ENCODE measurements at regions not wholly inside any gene's neighbourhood (a gene's known extent, or its start where the extent isn't known, plus 50 kb on each side); places are given as distances from the start of the nearest gene placed in this dataset.

GRCh38 chr5:73295447-73295846 is 122.5 kb downstream of the TMEM174 start:
- Histone ChIP-seq H3K4me3 (ENCODE audit: insufficient read depth, low read length) (no peak overlapping the region), H3K36me3 (ENCODE audit: insufficient read depth, low read length) (no peaks in the 10 kb centered on the region), H4K20me1 (ENCODE audit: insufficient read depth, low read length) (no peaks in the 10 kb centered on the region), H3K4me2 (ENCODE audit: insufficient read depth, low read length) (no peak overlapping the region), H2AFZ (ENCODE audit: low read length) (no peak overlapping the region), H3K27ac (ENCODE audit: low read depth, low read length) (no peak overlapping the region), H3K4me1 (ENCODE audit: insufficient read depth, low read length) (peaks cover 11% of the 10 kb centered on the region), H3K27me3 (ENCODE audit: insufficient read depth, low read length) (peaks cover 19% of the 10 kb centered on the region), H3K79me2 (ENCODE audit: insufficient read depth, low read length) (no peaks in the 10 kb centered on the region), H3K9me3 (ENCODE audit: low read depth, low read length) (no peaks in the 10 kb centered on the region)
- DNase-seq (ENCODE audit: insufficient read length, low spot score, missing footprints): no peak
- TF ChIP-seq, protein P1, sequence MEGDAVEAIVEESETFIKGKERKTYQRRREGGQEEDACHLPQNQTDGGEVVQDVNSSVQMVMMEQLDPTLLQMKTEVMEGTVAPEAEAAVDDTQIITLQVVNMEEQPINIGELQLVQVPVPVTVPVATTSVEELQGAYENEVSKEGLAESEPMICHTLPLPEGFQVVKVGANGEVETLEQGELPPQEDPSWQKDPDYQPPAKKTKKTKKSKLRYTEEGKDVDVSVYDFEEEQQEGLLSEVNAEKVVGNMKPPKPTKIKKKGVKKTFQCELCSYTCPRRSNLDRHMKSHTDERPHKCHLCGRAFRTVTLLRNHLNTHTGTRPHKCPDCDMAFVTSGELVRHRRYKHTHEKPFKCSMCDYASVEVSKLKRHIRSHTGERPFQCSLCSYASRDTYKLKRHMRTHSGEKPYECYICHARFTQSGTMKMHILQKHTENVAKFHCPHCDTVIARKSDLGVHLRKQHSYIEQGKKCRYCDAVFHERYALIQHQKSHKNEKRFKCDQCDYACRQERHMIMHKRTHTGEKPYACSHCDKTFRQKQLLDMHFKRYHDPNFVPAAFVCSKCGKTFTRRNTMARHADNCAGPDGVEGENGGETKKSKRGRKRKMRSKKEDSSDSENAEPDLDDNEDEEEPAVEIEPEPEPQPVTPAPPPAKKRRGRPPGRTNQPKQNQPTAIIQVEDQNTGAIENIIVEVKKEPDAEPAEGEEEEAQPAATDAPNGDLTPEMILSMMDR (IDR thresholded peaks at IDR 0.05; ENCODE audit: extremely low read depth, low read depth, low read length): no peak

GRCh38 chr5:73292816-73293459 is 119.9 kb downstream of the TMEM174 start:
- H3K4me3 ChIP-seq (ENCODE audit: insufficient read depth, low read length): no peak overlapping the region
- no peaks in the 10 kb centered on the region for H3K9me3 ChIP-seq (ENCODE audit: low read depth, low read length)
- no peak overlapping the region for H3K27ac ChIP-seq (ENCODE audit: low read depth, low read length)
- DNase-seq (ENCODE audit: insufficient read length, low spot score, missing footprints): no peak
- H3K36me3 ChIP-seq (ENCODE audit: insufficient read depth, low read length): no peaks in the 10 kb centered on the region
- peaks cover 7% of the 10 kb centered on the region for H3K4me1 ChIP-seq (ENCODE audit: insufficient read depth, low read length)
- TF ChIP-seq, protein P1 (IDR thresholded peaks at IDR 0.05; ENCODE audit: extremely low read depth, low read depth, low read length): no peak
- no peaks in the 10 kb centered on the region for H4K20me1 ChIP-seq (ENCODE audit: insufficient read depth, low read length)
- H3K79me2 ChIP-seq (ENCODE audit: insufficient read depth, low read length): no peaks in the 10 kb centered on the region
- peaks cover under 1% of the 10 kb centered on the region for H3K27me3 ChIP-seq (ENCODE audit: insufficient read depth, low read length)
- H3K4me2 ChIP-seq (ENCODE audit: insufficient read depth, low read length): no peak overlapping the region
- H2AFZ ChIP-seq (ENCODE audit: low read length): no peak overlapping the region

DNA sequence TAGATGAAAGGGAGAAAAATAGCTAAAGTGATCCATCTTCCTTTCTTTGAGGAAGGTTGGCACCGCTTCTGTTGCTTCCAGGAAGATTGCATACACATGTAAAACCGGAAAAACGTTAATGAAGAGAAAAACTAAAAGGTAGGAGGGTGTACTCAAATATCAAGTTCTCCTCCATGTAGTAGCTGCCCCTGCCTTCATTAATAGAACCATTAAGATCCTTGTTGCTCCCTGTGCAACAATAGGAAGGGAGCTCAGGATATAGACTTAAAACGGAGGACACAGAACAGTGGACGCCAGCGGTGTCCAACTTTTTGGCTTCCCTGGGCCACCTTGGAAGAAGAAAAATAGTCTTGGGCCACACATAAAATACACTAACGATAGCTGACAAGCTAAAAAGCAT is 118.9 kb downstream of the TMEM174 start:
- TF ChIP-seq, protein P1 (IDR thresholded peaks at IDR 0.05; ENCODE audit: extremely low read depth, low read depth, low read length): no peak
- H3K79me2 ChIP-seq (ENCODE audit: insufficient read depth, low read length): no peaks in the 10 kb centered on the region
- no peak overlapping the region for H3K4me2 ChIP-seq (ENCODE audit: insufficient read depth, low read length)
- no peaks in the 10 kb centered on the region for H4K20me1 ChIP-seq (ENCODE audit: insufficient read depth, low read length)
- no peaks in the 10 kb centered on the region for H3K9me3 ChIP-seq (ENCODE audit: low read depth, low read length)
- H2AFZ ChIP-seq (ENCODE audit: low read length): no peak overlapping the region
- H3K27me3 ChIP-seq (ENCODE audit: insufficient read depth, low read length): no peaks in the 10 kb centered on the region
- DNase-seq (ENCODE audit: insufficient read length, low spot score, missing footprints): no peak
- no peak overlapping the region for H3K27ac ChIP-seq (ENCODE audit: low read depth, low read length)
- no peaks in the 10 kb centered on the region for H3K36me3 ChIP-seq (ENCODE audit: insufficient read depth, low read length)
- peaks cover 4% of the 10 kb centered on the region for H3K4me1 ChIP-seq (ENCODE audit: insufficient read depth, low read length)
- no peak overlapping the region for H3K4me3 ChIP-seq (ENCODE audit: insufficient read depth, low read length)

DNA sequence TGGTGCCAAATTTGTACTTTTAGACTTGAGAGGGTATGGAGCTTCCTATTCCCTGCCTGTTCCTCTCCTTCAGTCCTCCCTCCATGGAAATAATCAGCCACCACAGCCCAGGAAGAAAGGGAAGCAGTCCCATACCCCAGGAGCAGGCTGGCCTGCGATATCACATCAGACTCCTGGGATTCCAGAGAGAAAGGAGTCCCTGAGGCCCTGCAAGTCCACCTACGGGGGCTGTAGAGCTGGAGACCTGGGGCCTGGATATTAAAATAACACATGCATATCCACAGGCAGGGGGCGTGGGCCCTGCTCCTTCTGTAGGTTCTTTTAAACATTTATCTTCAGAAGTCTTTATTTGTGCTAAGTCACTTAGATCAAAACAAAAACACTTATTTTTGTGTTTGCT is 117.2 kb downstream of the TMEM174 start:
- Histone ChIP-seq H2AFZ (ENCODE audit: low read length) (no peak overlapping the region), H3K27ac (ENCODE audit: low read depth, low read length) (no peak overlapping the region), H3K4me2 (ENCODE audit: insufficient read depth, low read length) (no peak overlapping the region), H3K9me3 (ENCODE audit: low read depth, low read length) (no peaks in the 10 kb centered on the region), H3K79me2 (ENCODE audit: insufficient read depth, low read length) (no peaks in the 10 kb centered on the region), H3K36me3 (ENCODE audit: insufficient read depth, low read length) (no peaks in the 10 kb centered on the region), H3K27me3 (ENCODE audit: insufficient read depth, low read length) (no peaks in the 10 kb centered on the region), H3K4me1 (ENCODE audit: insufficient read depth, low read length) (no peaks in the 10 kb centered on the region), H3K4me3 (ENCODE audit: insufficient read depth, low read length) (no peak overlapping the region), H4K20me1 (ENCODE audit: insufficient read depth, low read length) (no peaks in the 10 kb centered on the region)
- no peak for DNase-seq (ENCODE audit: insufficient read length, low spot score, missing footprints)
- TF ChIP-seq, protein P1 (IDR thresholded peaks at IDR 0.05; ENCODE audit: extremely low read depth, low read depth, low read length): peak; percentile 6
